Peyer's patch (tissue), 4 donors: ENCODE measurements at regions not wholly inside any gene's neighbourhood (a gene's known extent, or its start where the extent isn't known, plus 50 kb on each side); places are given as distances from the start of the nearest gene placed in this dataset.
A peak's percentile ranks its signal among the peaks of the same experiment; 100 is the strongest.

ENCODE experiments used
- DNase-seq, 3 donors: peaks; one replicate each; pipeline ENCODE4 v3.0.0-alpha.2; 2017 to 2019
- H3K27ac ChIP-seq, 4 donors: fragments of 200-600 bp; sonication (generic); one replicate each; pipeline ENCODE4 v1.5.1; 2016 to 2019
- H3K27me3 ChIP-seq, 2 donors: fragments of 200-600 bp; sonication (generic); one replicate each; pipeline ENCODE4 v1.5.1; 2019
- H3K36me3 ChIP-seq, 3 donors: fragments of 200-600 bp; sonication (generic); one replicate each; pipeline ENCODE4 v1.5.1; 2016 to 2019
- H3K4me1 ChIP-seq, 4 donors: fragments of 200-600 bp; sonication (generic); one replicate each; pipeline ENCODE4 v1.5.1; 2016 to 2019
- H3K4me3 ChIP-seq, 4 donors: fragments of 200-600 bp; sonication (generic); 1 replicate in 3 of 4; 2 replicates in 1 of 4; pipeline ENCODE4 v1.5.1; 2016 to 2019; ENCODE audit warnings: mild to moderate bottlenecking in 1 of 4
- H3K9me3 ChIP-seq, 4 donors: fragments of 200-600 bp; sonication (generic); one replicate each; pipeline ENCODE4 v1.5.1; 2016 to 2019; ENCODE audit warnings: mild to moderate bottlenecking in 1 of 4
- CTCF ChIP-seq, 6 experiments: fragments of 450-650 bp in 4 of 6; fragments of 200-600 bp in 2 of 6; sonication (generic) in 1 of 6; IDR thresholded peaks; one replicate each; pipeline ENCODE4 v1.5.1; 2017 to 2019; ENCODE audit warnings: antibody characterized with exemption in 6 of 6, mild to moderate bottlenecking in 3 of 6, moderate library complexity in 1 of 6
- POLR2A ChIP-seq, 2 donors: fragments of 450-650 bp; IDR thresholded peaks; one replicate each; pipeline ENCODE4 v1.5.1; 2017; ENCODE audit warnings: antibody characterized with exemption in 2 of 2, mild to moderate bottlenecking in 2 of 2, moderate library complexity in 2 of 2

DNA sequence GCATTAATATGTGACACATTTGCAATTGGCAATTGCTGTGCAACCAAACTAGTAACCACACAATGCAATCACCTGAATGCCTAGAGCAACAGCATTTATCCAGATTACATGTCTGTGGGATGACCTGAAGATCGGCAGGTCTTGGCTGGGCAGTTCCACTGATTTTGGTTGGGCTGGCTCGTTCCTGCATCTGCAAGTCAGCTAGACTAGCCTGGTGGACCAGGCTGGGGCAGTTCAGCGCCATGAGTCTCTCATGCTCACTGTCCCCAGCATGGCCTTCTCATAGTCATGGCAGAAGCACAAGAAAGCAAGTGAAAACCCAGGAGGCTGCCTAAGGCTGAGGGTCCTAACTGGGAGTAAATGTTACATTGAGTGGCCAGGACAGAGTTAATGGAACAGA lies 229.1 kb upstream of the TSHZ3 start:
- H3K27ac ChIP-seq, result no peak overlapping the region
- no peaks in the 10 kb centered on the region for H3K4me1 ChIP-seq
- H3K4me3 ChIP-seq, result no peak overlapping the region
- no peak for TF ChIP-seq POLR2A (IDR thresholded peaks at IDR 0.05)
- no peak for TF ChIP-seq CTCF (IDR thresholded peaks at IDR 0.05)
- no peaks in the 10 kb centered on the region for H3K36me3 ChIP-seq
- peaks cover 0 to 5% (median 0%) of the 10 kb centered on the region in 4 donors for H3K9me3 ChIP-seq
- no peaks in the 10 kb centered on the region for H3K27me3 ChIP-seq
- no peak for DNase-seq

DNA sequence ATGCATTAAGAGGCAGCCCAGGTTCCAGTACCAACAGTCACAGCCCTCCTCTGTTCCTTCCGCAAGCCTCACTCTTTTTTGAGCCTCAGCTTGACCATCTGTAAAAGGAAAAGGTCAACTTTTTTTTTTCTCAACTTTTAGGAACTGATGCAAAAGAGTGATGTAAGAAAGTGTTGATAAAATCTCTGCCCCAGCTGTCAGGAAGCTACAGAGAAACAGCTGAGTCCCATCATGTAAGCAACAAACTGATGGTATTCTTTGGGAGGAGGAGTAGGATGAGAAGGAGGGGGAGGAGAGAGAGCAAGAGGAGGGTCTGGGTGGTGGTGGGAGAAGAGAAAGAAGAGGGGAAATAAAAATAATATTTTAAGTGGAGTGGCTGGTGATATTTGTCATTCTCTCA lies 233.9 kb upstream of the TSHZ3 start:
- no peak for DNase-seq
- TF ChIP-seq CTCF (IDR thresholded peaks at IDR 0.05), result no peak
- no peak for TF ChIP-seq POLR2A (IDR thresholded peaks at IDR 0.05)
- Histone ChIP-seq H3K27ac (peak overlapping the region in 1 of 4 donors; percentile 13), H3K36me3 (no peaks in the 10 kb centered on the region), H3K9me3 (peaks cover 0 to 4% (median 0%) of the 10 kb centered on the region in 4 donors), H3K4me1 (no peaks in the 10 kb centered on the region), H3K27me3 (no peaks in the 10 kb centered on the region), H3K4me3 (no peak overlapping the region)

DNA sequence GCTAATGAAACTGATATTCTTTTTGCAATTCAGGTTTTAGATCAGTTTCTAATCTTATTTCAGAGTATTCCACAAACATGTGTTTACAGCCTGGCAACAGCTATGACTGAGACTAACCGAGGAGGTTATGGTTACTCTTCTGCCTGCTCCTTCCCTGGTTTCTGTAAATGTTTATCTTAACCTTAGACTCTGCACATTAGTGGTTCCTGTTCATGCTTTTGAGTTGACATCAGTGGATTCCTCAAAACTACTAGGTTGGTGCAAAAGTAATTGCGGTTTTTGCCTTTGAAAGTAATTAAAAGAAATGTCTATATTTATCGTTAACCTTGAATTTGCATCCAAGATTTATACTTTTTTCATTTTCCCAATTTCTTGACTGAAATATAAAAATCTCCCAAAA lies 237.0 kb upstream of the TSHZ3 start:
- H3K4me3 ChIP-seq, result no peak overlapping the region
- DNase-seq, result no peak
- TF ChIP-seq POLR2A (IDR thresholded peaks at IDR 0.05) (no peak), CTCF (IDR thresholded peaks at IDR 0.05) (no peak)
- no peaks in the 10 kb centered on the region for H3K4me1 ChIP-seq
- H3K27ac ChIP-seq, result no peak overlapping the region
- no peaks in the 10 kb centered on the region for H3K27me3 ChIP-seq
- no peaks in the 10 kb centered on the region for H3K36me3 ChIP-seq
- no peaks in the 10 kb centered on the region for H3K9me3 ChIP-seq

- Histone ChIP-seq H3K27me3 (no peaks in the 10 kb centered on the region), H3K27ac (no peak overlapping the region), H3K4me3 (no peak overlapping the region), H3K36me3 (no peaks in the 10 kb centered on the region), H3K4me1 (no peaks in the 10 kb centered on the region), H3K9me3 (no peaks in the 10 kb centered on the region)
- TF ChIP-seq POLR2A (IDR thresholded peaks at IDR 0.05), result no peak
- no peak for TF ChIP-seq CTCF (IDR thresholded peaks at IDR 0.05)
- no peak for DNase-seq
These were observed 239.9 kb upstream of the TSHZ3 start for GRCh38 chr19:31589109-31589508.

GRCh38 chr19:31591258-31591657 lies 242.0 kb upstream of the TSHZ3 start:
- Histone ChIP-seq H3K27ac (no peak overlapping the region), H3K9me3 (no peaks in the 10 kb centered on the region), H3K36me3 (no peaks in the 10 kb centered on the region), H3K27me3 (no peaks in the 10 kb centered on the region), H3K4me1 (no peaks in the 10 kb centered on the region), H3K4me3 (no peak overlapping the region)
- DNase-seq, result no peak
- TF ChIP-seq POLR2A (IDR thresholded peaks at IDR 0.05) (no peak), CTCF (IDR thresholded peaks at IDR 0.05) (no peak)

DNA sequence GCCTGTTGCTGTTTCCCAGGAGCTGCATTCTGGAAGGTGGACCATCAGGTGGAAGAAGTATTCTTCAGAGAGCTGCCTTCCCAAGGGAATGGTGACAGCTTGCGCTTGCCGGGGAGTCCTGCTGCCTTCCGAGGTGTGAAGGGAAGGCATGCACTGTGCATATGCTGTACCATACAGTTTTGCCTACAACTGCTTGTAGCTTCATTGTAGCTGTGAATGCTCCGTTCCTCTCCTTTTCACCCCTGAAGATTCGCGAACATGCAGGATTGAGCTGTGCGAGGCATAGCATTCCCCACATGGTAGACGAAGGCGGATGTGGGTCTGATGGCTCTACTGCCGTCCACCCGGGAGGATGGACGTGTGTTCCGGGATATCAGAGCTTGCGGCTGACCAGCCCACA lies 243.2 kb upstream of the TSHZ3 start:
- H3K27ac ChIP-seq, result no peak overlapping the region
- H3K4me3 ChIP-seq, result no peak overlapping the region
- H3K4me1 ChIP-seq, result no peaks in the 10 kb centered on the region
- no peaks in the 10 kb centered on the region for H3K27me3 ChIP-seq
- TF ChIP-seq CTCF (IDR thresholded peaks at IDR 0.05), result no peak
- TF ChIP-seq POLR2A (IDR thresholded peaks at IDR 0.05), result no peak
- no peaks in the 10 kb centered on the region for H3K9me3 ChIP-seq
- DNase-seq, result no peak
- H3K36me3 ChIP-seq, result no peaks in the 10 kb centered on the region
